NCI-H82 (cell line): ENCODE measurements at regions not wholly inside any gene's neighbourhood (a gene's known extent, or its start where the extent isn't known, plus 50 kb on each side); places are given as distances from the start of the nearest gene placed in this dataset.

Source experiments
- DNase-seq: peaks from one replicate; lab custom pipeline; 2025; lab: John Stamatoyannopoulos, UW

GRCh38 chr13:97562962-97563361 lies 129.0 kb downstream of the RAP2A start:
- DNase-seq: no peak

GRCh38 chr13:97564956-97565355 lies 131.0 kb downstream of the RAP2A start:
- no peak for DNase-seq

- DNase-seq: no peak
Observed at GRCh38 chr13:97565906-97566305, 131.9 kb downstream of the RAP2A start.

- no peak for DNase-seq
Observed at GRCh38 chr13:97566907-97567306, 132.9 kb downstream of the RAP2A start.

- no peak for DNase-seq
Observed at GRCh38 chr13:97567510-97568243, 133.7 kb downstream of the RAP2A start.

- peak; percentile 87 for DNase-seq
Observed at GRCh38 chr13:97568850-97569249, 134.9 kb downstream of the RAP2A start.

GRCh38 chr13:97569841-97570240 lies 135.9 kb downstream of the RAP2A start:
- DNase-seq: peak; percentile 87

- DNase-seq: peak; percentile 49
Observed at GRCh38 chr13:97570442-97570841, 136.5 kb downstream of the RAP2A start.

GRCh38 chr13:97573011-97573410 lies 139.0 kb downstream of the RAP2A start:
- peak; percentile 96 for DNase-seq

- DNase-seq: peak; percentile 75
Observed at GRCh38 chr13:97574926-97575325, 141.0 kb downstream of the RAP2A start.

GRCh38 chr13:97577026-97577425 lies 143.1 kb downstream of the RAP2A start:
- DNase-seq: no peak

- DNase-seq: no peak
Observed at GRCh38 chr13:97582170-97582569, 148.2 kb downstream of the RAP2A start.

- no peak for DNase-seq
Observed at GRCh38 chr13:97583907-97584497, 150.0 kb downstream of the RAP2A start.

GRCh38 chr13:97586941-97587340 lies 153.0 kb downstream of the RAP2A start:
- no peak for DNase-seq

- peak; percentile 21 for DNase-seq
Observed at GRCh38 chr13:97588993-97589392, 155.0 kb downstream of the RAP2A start.

GRCh38 chr13:97600458-97601075 lies 166.6 kb downstream of the RAP2A start:
- no peak for DNase-seq

GRCh38 chr13:97615266-97615665 lies 181.3 kb downstream of the RAP2A start:
- DNase-seq: no peak

- no peak for DNase-seq
Observed at GRCh38 chr13:97616385-97616784, 182.4 kb downstream of the RAP2A start.

- DNase-seq: no peak
Observed at GRCh38 chr13:97621025-97621424, 187.1 kb downstream of the RAP2A start.

- peak; percentile 33 for DNase-seq
Observed at GRCh38 chr13:97621631-97622030, 187.7 kb downstream of the RAP2A start.

- peak; percentile 94 for DNase-seq
Observed at GRCh38 chr13:97627566-97627965, 193.6 kb downstream of the RAP2A start.

- DNase-seq: no peak
Observed at GRCh38 chr13:97629601-97630272, 195.8 kb downstream of the RAP2A start.

GRCh38 chr13:97630725-97631124 lies 196.8 kb downstream of the RAP2A start:
- no peak for DNase-seq
